H9 (cell line): ENCODE measurements at regions not wholly inside any gene's neighbourhood (a gene's known extent, or its start where the extent isn't known, plus 50 kb on each side); places are given as distances from the start of the nearest gene placed in this dataset.

Source experiments
- DNase-seq: peaks from one replicate; pipeline ENCODE4 v3.0.0-alpha.2; 2017
- H2AFZ ChIP-seq: one replicate; pipeline ENCODE4 v1.6.1; 2013; ENCODE audit warnings: mild to moderate bottlenecking, low read length, control low read depth, moderate library complexity
- H2AK5ac ChIP-seq: 2 replicates; pipeline ENCODE4 v1.6.1; 2013; ENCODE audit warnings: low read length, control low read depth, mixed read lengths; ENCODE audit not compliant: insufficient read length
- H2BK120ac ChIP-seq: one replicate; pipeline ENCODE4 v1.6.1; 2013; ENCODE audit warnings: low read depth, mild to moderate bottlenecking, low read length, control low read depth, inconsistent platforms; ENCODE audit not compliant: poor library complexity, severe bottlenecking
- H2BK12ac ChIP-seq: 2 replicates; pipeline ENCODE4 v1.6.1; 2013; ENCODE audit warnings: low read length, control low read depth, mixed read lengths, low read depth; ENCODE audit not compliant: insufficient read length
- H2BK15ac ChIP-seq: 2 replicates; pipeline ENCODE4 v1.6.1; 2013; ENCODE audit warnings: low read depth, low read length, control low read depth
- H2BK20ac ChIP-seq: one replicate; pipeline ENCODE4 v1.6.1; 2013; ENCODE audit warnings: low read depth, mild to moderate bottlenecking, low read length, control low read depth, inconsistent platforms; ENCODE audit not compliant: poor library complexity, severe bottlenecking
- H2BK5ac ChIP-seq: 2 replicates; pipeline ENCODE4 v1.6.1; 2013; ENCODE audit warnings: low read length, control low read depth, mixed read lengths; ENCODE audit not compliant: insufficient read length
- H3K14ac ChIP-seq: 2 replicates; pipeline ENCODE4 v1.6.1; 2013; ENCODE audit warnings: low read length, control low read depth; ENCODE audit not compliant: insufficient read depth
- H3K18ac ChIP-seq: 2 replicates; pipeline ENCODE4 v1.6.1; 2013; ENCODE audit warnings: low read depth, mild to moderate bottlenecking, mixed read lengths, low read length, control low read depth; ENCODE audit not compliant: insufficient read length
- H3K23ac ChIP-seq: 2 replicates; pipeline ENCODE4 v1.6.1; 2013; ENCODE audit warnings: low read length, control low read depth, mixed read lengths, low read depth; ENCODE audit not compliant: insufficient read length
- H3K23me2 ChIP-seq: 2 replicates; pipeline ENCODE4 v1.6.1; 2013; ENCODE audit warnings: low read depth, mild to moderate bottlenecking, mixed read lengths, low read length, control low read depth; ENCODE audit not compliant: insufficient read length, poor library complexity, severe bottlenecking
- H3K27ac ChIP-seq: 2 replicates; pipeline ENCODE4 v1.5.1; 2013; ENCODE audit warnings: low read length, control low read depth, mixed read lengths, low read depth; ENCODE audit not compliant: insufficient read length
- H3K27me3 ChIP-seq: 2 replicates; pipeline ENCODE4 v1.6.1; 2013; ENCODE audit warnings: low read length, control low read depth, inconsistent platforms; ENCODE audit not compliant: insufficient read depth
- H3K4ac ChIP-seq: 2 replicates; pipeline ENCODE4 v1.6.1; 2013; ENCODE audit warnings: low read depth, mild to moderate bottlenecking, control low read depth, inconsistent platforms, low read length, moderate library complexity
- H3K4me1 ChIP-seq: 2 replicates; pipeline ENCODE4 v1.6.1; 2013; ENCODE audit warnings: low read length, control low read depth, inconsistent platforms; ENCODE audit not compliant: insufficient read depth
- H3K4me2 ChIP-seq: 2 replicates; pipeline ENCODE4 v1.6.1; 2013; ENCODE audit warnings: low read length, control low read depth, mixed read lengths; ENCODE audit not compliant: insufficient read length, insufficient read depth
- H3K56ac ChIP-seq: 2 replicates; pipeline ENCODE4 v1.6.1; 2013; ENCODE audit warnings: low read depth, mild to moderate bottlenecking, mixed read lengths, low read length, control low read depth; ENCODE audit not compliant: insufficient read length
- H3K79me1 ChIP-seq: 2 replicates; pipeline ENCODE4 v1.6.1; 2013; ENCODE audit warnings: low read depth, mild to moderate bottlenecking, moderate library complexity, low read length, control low read depth, inconsistent platforms; ENCODE audit not compliant: insufficient read depth, poor library complexity, severe bottlenecking
- H3K79me2 ChIP-seq: 2 replicates; pipeline ENCODE4 v1.6.1; 2013; ENCODE audit warnings: low read length, control low read depth, inconsistent platforms; ENCODE audit not compliant: insufficient read depth
- H3K9ac ChIP-seq: 2 replicates; pipeline ENCODE4 v1.6.1; 2013; ENCODE audit warnings: low read length, control low read depth, mixed read lengths; ENCODE audit not compliant: insufficient read length; ENCODE audit errors: extremely low read depth
- H3K9me3 ChIP-seq: one replicate; pipeline ENCODE4 v1.6.1; 2013; ENCODE audit warnings: low read depth, low read length, inconsistent platforms; ENCODE audit not compliant: control insufficient read depth
- H3T11ph ChIP-seq: one replicate; pipeline ENCODE4 v1.6.1; 2013; ENCODE audit warnings: mild to moderate bottlenecking, low read length, control low read depth, inconsistent platforms
- H4K20me1 ChIP-seq: one replicate; pipeline ENCODE4 v1.6.1; 2013; ENCODE audit not compliant: control insufficient read depth, insufficient read length, insufficient read depth
- H4K5ac ChIP-seq: 2 replicates; pipeline ENCODE4 v1.6.1; 2013; ENCODE audit warnings: low read depth, mild to moderate bottlenecking, mixed read lengths, low read length, control low read depth; ENCODE audit not compliant: insufficient read length
- H4K8ac ChIP-seq: replicated peaks from 2 replicates; pipeline ENCODE4 v1.6.1; 2013; ENCODE audit warnings: low read length, control low read depth, mixed read lengths, low read depth; ENCODE audit not compliant: insufficient read length
- H4K91ac ChIP-seq: 2 replicates; pipeline ENCODE4 v1.6.1; 2013; ENCODE audit warnings: low read depth, mild to moderate bottlenecking, moderate library complexity, mixed read lengths, low read length, control low read depth; ENCODE audit not compliant: insufficient read length
- H3K27ac Mint-ChIP-seq, 3 experiments: 2 replicates in 2 of 3; 3 replicates in 1 of 3; pipeline ENCODE4 v1.8.0; 2020 to 2021; ENCODE audit warnings: mixed read lengths in 3 of 3, mild to moderate bottlenecking in 1 of 3, moderate library complexity in 1 of 3
- H3K27me3 Mint-ChIP-seq: 2 replicates; pipeline ENCODE4 v1.8.0; 2021; ENCODE audit warnings: low read depth, mild to moderate bottlenecking, moderate library complexity, mixed read lengths
- H3K36me3 Mint-ChIP-seq, 3 experiments: 2 replicates in 2 of 3; 3 replicates in 1 of 3; pipeline ENCODE4 v1.8.0; 2020 to 2021; ENCODE audit warnings: low read depth in 3 of 3, mixed read lengths in 3 of 3; ENCODE audit not compliant: insufficient read depth in 1 of 3
- H3K4me1 Mint-ChIP-seq, 2 experiments: 2 replicates each; pipeline ENCODE4 v1.8.0; 2020; ENCODE audit warnings: mixed read lengths in 2 of 2
- H3K4me3 Mint-ChIP-seq, 2 experiments: 2 replicates in 1 of 2; 3 replicates in 1 of 2; pipeline ENCODE4 v1.8.0; 2020 to 2021; ENCODE audit warnings: mild to moderate bottlenecking in 2 of 2, mixed read lengths in 2 of 2, moderate library complexity in 1 of 2
- H3K9me3 Mint-ChIP-seq, 2 experiments: 2 replicates in 1 of 2; 3 replicates in 1 of 2; pipeline ENCODE4 v1.8.0; 2020; ENCODE audit warnings: mild to moderate bottlenecking in 2 of 2, mixed read lengths in 2 of 2, moderate library complexity in 1 of 2
- CTCF ChIP-seq: fragments of 200-600 bp; sonication (generic); conservative IDR thresholded peaks from 3 replicates; pipeline ENCODE4 v1.8.0; 2021; ENCODE audit warnings: antibody characterized with exemption, mild to moderate bottlenecking
- WGBS: extraction: QIAGEN DNeasy Blood & Tissue Kit; methylation state at CpG from one replicate; pipeline ENCODE4 v1.1.7; 2013; ENCODE audit warnings: missing lambda C conversion rate, low lambda C conversion rate, mixed read lengths; ENCODE audit not compliant: insufficient read length; ENCODE audit errors: extremely low coverage; 5-methylcytosine and 5-hydroxymethylcytosine counted together

- no peaks in the 10 kb centered on the region for H3K9me3 ChIP-seq
- H4K91ac ChIP-seq: no peak overlapping the region
- no peaks in the 10 kb centered on the region for H3K4me1 ChIP-seq
- no peak overlapping the region for H3K56ac ChIP-seq
- H2AK5ac ChIP-seq: no peak overlapping the region
- H2AFZ ChIP-seq: no peak overlapping the region
- TF ChIP-seq CTCF: no peak
- no peak overlapping the region for H3T11ph ChIP-seq
- H3K14ac ChIP-seq: no peak overlapping the region
- no peak overlapping the region for H3K4me2 ChIP-seq
- no peak for DNase-seq
- H2BK15ac ChIP-seq: no peak overlapping the region
- no peak overlapping the region for H2BK120ac ChIP-seq
- Mint-ChIP-seq H3K27ac (no peak overlapping the region), H3K27me3 (no peaks in the 10 kb centered on the region), H3K4me3 (no peak overlapping the region), H3K36me3 (no peaks in the 10 kb centered on the region; a peak in 2 of 7 replicates), H3K4me1 (peaks cover 0 to 3% of the 10 kb centered on the region in 2 experiments; a peak in 1 of 4 replicates), H3K9me3 (no peaks in the 10 kb centered on the region; a peak in 1 of 5 replicates)
- no peak overlapping the region for H4K5ac ChIP-seq
- no peak overlapping the region for H2BK12ac ChIP-seq
- H4K20me1 ChIP-seq: no peaks in the 10 kb centered on the region
- no peak overlapping the region for H3K9ac ChIP-seq
- no peak overlapping the region for H2BK5ac ChIP-seq
- no peaks in the 10 kb centered on the region for H3K79me2 ChIP-seq
- WGBS: no CpG with 5 or more reads among the region's 5 CpGs
- H3K18ac ChIP-seq: no peak overlapping the region
- no peak overlapping the region for H3K4ac ChIP-seq
- H3K23me2 ChIP-seq: no peaks in the 10 kb centered on the region
- no peak overlapping the region for H2BK20ac ChIP-seq
- H3K79me1 ChIP-seq: no peaks in the 10 kb centered on the region
- H4K8ac ChIP-seq: no peak overlapping the region
- no peak overlapping the region for H3K23ac ChIP-seq
- no peaks in the 10 kb centered on the region for H3K27me3 ChIP-seq
- H3K27ac ChIP-seq: no peak overlapping the region
Measured at GRCh38 chr3:105957722-105958121, 88.9 kb upstream of the CBLB start.
